Endodermal cell (in vitro differentiated cells): ENCODE measurements at regions not wholly inside any gene's neighbourhood (a gene's known extent, or its start where the extent isn't known, plus 50 kb on each side); places are given as distances from the start of the nearest gene placed in this dataset.

Experiments used
- DNase-seq: peaks from one replicate; pipeline ENCODE4 v3.0.0-alpha.2; 2017
- H3K27ac ChIP-seq: 2 replicates; pipeline ENCODE4 v1.5.1; 2013; ENCODE audit warnings: mild to moderate bottlenecking, low read depth, low read length, moderate library complexity
- H3K27me3 ChIP-seq: 2 replicates; pipeline ENCODE4 v1.6.1; 2013; ENCODE audit warnings: mild to moderate bottlenecking, low read length, moderate library complexity; ENCODE audit not compliant: insufficient read depth, control insufficient read depth, poor library complexity, severe bottlenecking
- H3K36me3 ChIP-seq: 2 replicates; pipeline ENCODE4 v1.7.0; 2013; ENCODE audit warnings: mild to moderate bottlenecking, low read length, moderate library complexity; ENCODE audit not compliant: control insufficient read depth, insufficient read depth
- H3K4me1 ChIP-seq: one replicate; pipeline ENCODE4 v1.7.0; 2013; ENCODE audit warnings: low read length; ENCODE audit not compliant: control insufficient read depth, insufficient read depth
- H3K4me3 ChIP-seq: 2 replicates; pipeline ENCODE4 v1.5.1; 2013; ENCODE audit warnings: mild to moderate bottlenecking, low read length, moderate library complexity
- H3K9ac ChIP-seq: 2 replicates; pipeline ENCODE4 v1.6.1; 2013; ENCODE audit warnings: mild to moderate bottlenecking, low read length, moderate library complexity; ENCODE audit not compliant: poor library complexity, severe bottlenecking; ENCODE audit errors: extremely low read depth
- H3K9me3 ChIP-seq: 2 replicates; pipeline ENCODE4 v1.6.1; 2013; ENCODE audit warnings: mild to moderate bottlenecking, low read length, moderate library complexity; ENCODE audit not compliant: control insufficient read depth
- H3K27ac Mint-ChIP-seq: 2 replicates; pipeline ENCODE4 v1.8.0; 2020; ENCODE audit warnings: mixed read lengths
- H3K27me3 Mint-ChIP-seq: 2 replicates; pipeline ENCODE4 v1.8.0; 2021; ENCODE audit warnings: mild to moderate bottlenecking, mixed read lengths; ENCODE audit not compliant: insufficient read depth
- H3K36me3 Mint-ChIP-seq: 2 replicates; pipeline ENCODE4 v1.8.0; 2020; ENCODE audit warnings: low read depth, mixed read lengths
- H3K4me1 Mint-ChIP-seq: 2 replicates; pipeline ENCODE4 v1.8.0; 2020; ENCODE audit warnings: mixed read lengths
- H3K4me3 Mint-ChIP-seq: 2 replicates; pipeline ENCODE4 v1.8.0; 2020; ENCODE audit warnings: mild to moderate bottlenecking, moderate library complexity, mixed read lengths
- H3K9me3 Mint-ChIP-seq: 2 replicates; pipeline ENCODE4 v1.8.0; 2020; ENCODE audit warnings: mild to moderate bottlenecking, mixed read lengths
- WGBS, 2 experiments: methylation state at CpG; one replicate each; pipeline versions ENCODE4 v1.1.5 to v1.1.7; 2013; ENCODE audit warnings: missing lambda C conversion rate in 2 of 2, mixed read lengths in 1 of 2; ENCODE audit not compliant: insufficient coverage in 1 of 2, insufficient read length in 1 of 2; 5-methylcytosine and 5-hydroxymethylcytosine counted together
- TF ChIP-seq, protein P1 (sequence below): fragments of 200-600 bp; sonication (generic); conservative IDR thresholded peaks from 2 replicates; pipeline ENCODE4 v1.5.0; 2021; ENCODE audit warnings: antibody characterized with exemption, mild to moderate bottlenecking

DNA sequence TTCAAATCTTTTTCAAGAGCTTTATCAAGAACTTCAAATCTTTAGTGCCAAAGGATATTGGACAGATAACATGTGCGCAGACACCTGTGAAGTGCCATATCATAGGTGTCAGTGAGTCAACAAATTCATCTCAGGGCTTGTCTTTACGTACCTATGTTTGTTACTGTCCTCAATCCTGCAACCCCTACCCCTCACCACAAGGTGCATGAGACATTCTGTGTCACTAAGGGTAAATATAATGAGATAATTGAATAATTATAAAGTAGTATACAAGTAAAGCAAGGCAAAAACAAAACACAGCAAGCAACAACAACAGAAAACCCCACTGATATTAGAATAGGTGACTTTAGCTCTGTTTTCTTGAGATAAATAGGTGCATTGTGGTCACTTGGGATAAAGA is 1495.8 kb upstream of the TMEFF2 start:
- Mint-ChIP-seq H3K27ac (no peak overlapping the region), H3K27me3 (no peaks in the 10 kb centered on the region), H3K36me3 (no peaks in the 10 kb centered on the region), H3K9me3 (no peaks in the 10 kb centered on the region), H3K4me1 (peaks cover 2% of the 10 kb centered on the region), H3K4me3 (no peak overlapping the region)
- no peaks in the 10 kb centered on the region for H3K4me1 ChIP-seq
- no peaks in the 10 kb centered on the region for H3K36me3 ChIP-seq
- no peaks in the 10 kb centered on the region for H3K9me3 ChIP-seq
- H3K9ac ChIP-seq, result no peak overlapping the region
- TF ChIP-seq, protein P1, sequence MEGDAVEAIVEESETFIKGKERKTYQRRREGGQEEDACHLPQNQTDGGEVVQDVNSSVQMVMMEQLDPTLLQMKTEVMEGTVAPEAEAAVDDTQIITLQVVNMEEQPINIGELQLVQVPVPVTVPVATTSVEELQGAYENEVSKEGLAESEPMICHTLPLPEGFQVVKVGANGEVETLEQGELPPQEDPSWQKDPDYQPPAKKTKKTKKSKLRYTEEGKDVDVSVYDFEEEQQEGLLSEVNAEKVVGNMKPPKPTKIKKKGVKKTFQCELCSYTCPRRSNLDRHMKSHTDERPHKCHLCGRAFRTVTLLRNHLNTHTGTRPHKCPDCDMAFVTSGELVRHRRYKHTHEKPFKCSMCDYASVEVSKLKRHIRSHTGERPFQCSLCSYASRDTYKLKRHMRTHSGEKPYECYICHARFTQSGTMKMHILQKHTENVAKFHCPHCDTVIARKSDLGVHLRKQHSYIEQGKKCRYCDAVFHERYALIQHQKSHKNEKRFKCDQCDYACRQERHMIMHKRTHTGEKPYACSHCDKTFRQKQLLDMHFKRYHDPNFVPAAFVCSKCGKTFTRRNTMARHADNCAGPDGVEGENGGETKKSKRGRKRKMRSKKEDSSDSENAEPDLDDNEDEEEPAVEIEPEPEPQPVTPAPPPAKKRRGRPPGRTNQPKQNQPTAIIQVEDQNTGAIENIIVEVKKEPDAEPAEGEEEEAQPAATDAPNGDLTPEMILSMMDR, result peak; percentile 64
- 71 to 74% methylated on average over 1 to 2 of the region's 2 CpGs for WGBS, 2 experiments
- no peak overlapping the region for H3K4me3 ChIP-seq
- no peak for DNase-seq
- no peak overlapping the region for H3K27ac ChIP-seq
- H3K27me3 ChIP-seq, result no peaks in the 10 kb centered on the region

GRCh38 chr2:193687195-193687594 is 1492.5 kb upstream of the TMEFF2 start:
- H3K9ac ChIP-seq, result no peak overlapping the region
- Mint-ChIP-seq H3K27ac (no peak overlapping the region), H3K36me3 (no peaks in the 10 kb centered on the region), H3K4me3 (no peak overlapping the region), H3K4me1 (peaks cover 7% of the 10 kb centered on the region), H3K27me3 (no peaks in the 10 kb centered on the region), H3K9me3 (no peaks in the 10 kb centered on the region)
- TF ChIP-seq, protein P1, result no peak
- no peak for DNase-seq
- H3K4me3 ChIP-seq, result no peak overlapping the region
- H3K27ac ChIP-seq, result no peak overlapping the region
- H3K36me3 ChIP-seq, result no peaks in the 10 kb centered on the region
- 96 to 100% methylated on average over 1 to 4 of the region's 4 CpGs for WGBS, 2 experiments
- no peaks in the 10 kb centered on the region for H3K27me3 ChIP-seq
- H3K4me1 ChIP-seq, result no peaks in the 10 kb centered on the region
- H3K9me3 ChIP-seq, result no peaks in the 10 kb centered on the region

DNA sequence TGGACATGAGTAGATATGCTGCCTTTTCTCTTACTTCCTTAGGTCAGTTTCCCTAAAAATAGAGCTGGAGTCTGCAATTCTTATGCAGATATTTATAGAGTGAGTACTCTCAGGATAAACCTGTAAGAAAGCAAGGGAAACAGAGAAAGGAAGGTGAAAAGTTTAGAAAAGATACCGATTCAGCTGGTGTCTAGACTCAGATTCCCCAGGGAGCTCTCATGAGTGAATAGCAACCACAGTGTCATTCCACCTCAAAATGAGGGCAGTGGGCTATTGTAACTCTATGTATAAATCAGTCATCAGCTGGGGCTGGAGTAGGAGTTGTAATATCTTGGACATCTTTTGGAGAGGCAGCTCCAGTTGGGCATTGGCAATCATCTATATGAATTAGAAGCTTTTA is 1485.1 kb upstream of the TMEFF2 start:
- Mint-ChIP-seq H3K36me3 (no peaks in the 10 kb centered on the region), H3K9me3 (peaks cover 4% of the 10 kb centered on the region), H3K4me1 (peaks cover 9% of the 10 kb centered on the region), H3K27ac (no peak overlapping the region), H3K4me3 (no peak overlapping the region), H3K27me3 (no peaks in the 10 kb centered on the region)
- Histone ChIP-seq H3K4me1 (no peaks in the 10 kb centered on the region), H3K27ac (no peak overlapping the region), H3K9me3 (no peaks in the 10 kb centered on the region), H3K27me3 (no peaks in the 10 kb centered on the region), H3K9ac (no peak overlapping the region), H3K4me3 (no peak overlapping the region), H3K36me3 (no peaks in the 10 kb centered on the region)
- TF ChIP-seq, protein P1, result no peak
- no peak for DNase-seq
- 78 to 83% methylated on average over 1 of the region's 1 CpG for WGBS, 2 experiments
